ENCODE measurements at regions not wholly inside any gene's neighbourhood (a gene's known extent, or its start where the extent isn't known, plus 50 kb on each side); places are given as distances from the start of the nearest gene placed in this dataset.

DNA sequence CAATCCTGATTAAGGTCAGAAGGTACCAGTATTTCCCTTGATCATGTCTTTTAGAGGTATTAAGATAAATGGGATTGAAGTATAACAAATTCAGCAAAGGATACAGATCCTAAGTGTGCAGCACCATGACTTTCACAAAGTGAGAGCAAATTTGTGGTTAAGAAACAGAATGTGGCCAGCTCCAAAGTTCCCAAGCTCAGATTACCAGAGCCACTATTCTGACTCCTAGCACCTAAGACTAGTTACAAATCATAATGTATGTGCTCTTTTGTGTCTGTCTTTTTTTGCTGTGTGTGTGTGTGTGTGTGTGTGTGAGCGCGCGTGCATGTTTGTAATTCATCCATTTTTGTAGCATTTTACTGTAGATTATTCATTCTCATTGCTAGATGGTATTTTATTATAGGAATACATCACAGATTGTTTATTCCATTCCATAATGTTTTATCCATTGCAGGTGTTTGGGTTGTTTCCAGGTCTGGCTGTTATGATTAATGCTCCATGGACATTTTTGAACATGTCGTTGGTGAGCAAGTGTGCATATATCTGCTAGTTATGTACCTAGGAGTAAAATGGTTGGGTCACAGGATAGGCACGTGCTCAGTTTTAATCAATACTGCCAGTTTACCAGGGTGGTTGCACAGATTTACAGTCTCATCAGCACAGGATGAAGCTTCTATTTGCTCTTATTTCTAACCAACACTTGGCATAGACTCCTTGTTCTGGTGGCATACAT is 314.0 kb upstream of the JAG1 start:
- TF ChIP-seq POLR2AphosphoS5 (IDR thresholded peaks at IDR 0.05; ENCODE audit: low read depth, low read length) = no peak
- no peak for TF ChIP-seq TAF1 (IDR thresholded peaks at IDR 0.05; ENCODE audit: borderline replicate concordance, insufficient read depth, low read length)
- TF ChIP-seq FOXP2 (optimal IDR thresholded peaks at IDR 0.05; ENCODE audit: borderline replicate concordance, extremely low read depth, extremely low read length, insufficient read depth) = no peak
- no peak for TF ChIP-seq SIN3A (IDR thresholded peaks at IDR 0.05; ENCODE audit: borderline replicate concordance, insufficient read depth, low read length)
- TF ChIP-seq, protein P1, sequence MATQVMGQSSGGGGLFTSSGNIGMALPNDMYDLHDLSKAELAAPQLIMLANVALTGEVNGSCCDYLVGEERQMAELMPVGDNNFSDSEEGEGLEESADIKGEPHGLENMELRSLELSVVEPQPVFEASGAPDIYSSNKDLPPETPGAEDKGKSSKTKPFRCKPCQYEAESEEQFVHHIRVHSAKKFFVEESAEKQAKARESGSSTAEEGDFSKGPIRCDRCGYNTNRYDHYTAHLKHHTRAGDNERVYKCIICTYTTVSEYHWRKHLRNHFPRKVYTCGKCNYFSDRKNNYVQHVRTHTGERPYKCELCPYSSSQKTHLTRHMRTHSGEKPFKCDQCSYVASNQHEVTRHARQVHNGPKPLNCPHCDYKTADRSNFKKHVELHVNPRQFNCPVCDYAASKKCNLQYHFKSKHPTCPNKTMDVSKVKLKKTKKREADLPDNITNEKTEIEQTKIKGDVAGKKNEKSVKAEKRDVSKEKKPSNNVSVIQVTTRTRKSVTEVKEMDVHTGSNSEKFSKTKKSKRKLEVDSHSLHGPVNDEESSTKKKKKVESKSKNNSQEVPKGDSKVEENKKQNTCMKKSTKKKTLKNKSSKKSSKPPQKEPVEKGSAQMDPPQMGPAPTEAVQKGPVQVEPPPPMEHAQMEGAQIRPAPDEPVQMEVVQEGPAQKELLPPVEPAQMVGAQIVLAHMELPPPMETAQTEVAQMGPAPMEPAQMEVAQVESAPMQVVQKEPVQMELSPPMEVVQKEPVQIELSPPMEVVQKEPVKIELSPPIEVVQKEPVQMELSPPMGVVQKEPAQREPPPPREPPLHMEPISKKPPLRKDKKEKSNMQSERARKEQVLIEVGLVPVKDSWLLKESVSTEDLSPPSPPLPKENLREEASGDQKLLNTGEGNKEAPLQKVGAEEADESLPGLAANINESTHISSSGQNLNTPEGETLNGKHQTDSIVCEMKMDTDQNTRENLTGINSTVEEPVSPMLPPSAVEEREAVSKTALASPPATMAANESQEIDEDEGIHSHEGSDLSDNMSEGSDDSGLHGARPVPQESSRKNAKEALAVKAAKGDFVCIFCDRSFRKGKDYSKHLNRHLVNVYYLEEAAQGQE (IDR thresholded peaks at IDR 0.05; ENCODE audit: insufficient read depth in 1 of 2, low read depth in 2 of 2, low read length in 2 of 2) = no peak

DNA sequence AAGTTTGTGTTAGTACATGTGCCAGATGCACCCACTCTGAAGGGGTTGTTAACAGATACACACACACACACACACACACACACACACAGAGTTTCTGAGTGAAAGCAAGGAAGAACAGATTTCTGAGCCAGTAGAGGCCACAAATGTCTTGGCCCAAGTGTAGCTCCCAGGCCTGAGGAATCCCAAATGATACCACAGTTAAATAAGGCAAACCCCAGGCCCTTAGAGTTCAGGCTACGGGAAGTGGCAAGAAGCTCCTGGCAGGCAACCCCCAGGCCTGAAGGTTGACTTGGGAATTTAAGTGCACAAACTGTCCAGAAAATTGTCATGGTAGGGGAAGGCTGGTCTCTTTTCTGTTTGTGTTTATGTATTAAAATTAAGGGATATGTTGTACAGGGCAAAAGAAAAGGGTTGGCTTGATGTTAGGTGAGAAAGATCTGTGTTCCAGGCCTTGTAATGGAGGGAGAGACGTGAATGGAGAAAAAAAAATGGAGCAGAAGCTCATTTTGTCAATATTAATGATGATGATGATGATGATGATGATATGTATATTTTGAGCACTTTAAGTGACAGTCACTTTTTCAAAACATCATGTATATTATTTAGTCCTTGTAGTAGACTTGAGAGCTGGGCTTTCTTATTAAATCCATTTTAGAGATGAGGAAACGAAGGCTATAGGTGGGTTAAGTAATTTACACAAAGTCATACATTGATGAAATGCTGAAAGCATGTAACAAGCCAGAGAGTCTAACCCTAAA is 317.0 kb upstream of the JAG1 start:
- no peak for TF ChIP-seq POLR2AphosphoS5 (IDR thresholded peaks at IDR 0.05; ENCODE audit: low read depth, low read length)
- TF ChIP-seq, protein P1 (IDR thresholded peaks at IDR 0.05; ENCODE audit: insufficient read depth in 1 of 2, low read depth in 2 of 2, low read length in 2 of 2) = no peak
- TF ChIP-seq SIN3A (IDR thresholded peaks at IDR 0.05; ENCODE audit: borderline replicate concordance, insufficient read depth, low read length) = no peak

DNA sequence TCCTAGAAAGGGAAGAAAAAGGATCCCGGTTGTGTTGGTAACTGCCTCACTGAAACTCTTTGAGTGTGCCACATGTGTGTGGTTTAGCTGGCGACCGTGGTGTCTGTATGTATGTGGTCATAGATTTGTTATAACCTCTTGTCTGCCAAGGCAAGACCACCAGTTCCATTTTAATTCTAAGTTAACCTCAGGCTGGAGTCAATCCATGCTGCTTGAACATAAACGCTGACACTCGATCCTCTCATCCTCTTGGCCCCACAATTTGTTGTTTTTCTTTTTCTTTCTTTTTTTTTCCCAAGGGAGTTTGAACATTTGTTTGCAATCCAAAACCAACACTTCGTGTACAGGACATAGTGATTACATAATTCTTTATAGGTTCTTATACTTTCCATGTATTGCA is 318.9 kb upstream of the JAG1 start:
- no peak for TF ChIP-seq TAF1 (IDR thresholded peaks at IDR 0.05; ENCODE audit: borderline replicate concordance, insufficient read depth, low read length)
- no peak for TF ChIP-seq POLR2AphosphoS5 (IDR thresholded peaks at IDR 0.05; ENCODE audit: low read depth, low read length)
- TF ChIP-seq, protein P1 (IDR thresholded peaks at IDR 0.05; ENCODE audit: insufficient read depth in 1 of 2, low read depth in 2 of 2, low read length in 2 of 2) = no peak
- no peak for TF ChIP-seq FOXP2 (optimal IDR thresholded peaks at IDR 0.05; ENCODE audit: borderline replicate concordance, extremely low read depth, extremely low read length, insufficient read depth)
- no peak for TF ChIP-seq SIN3A (IDR thresholded peaks at IDR 0.05; ENCODE audit: borderline replicate concordance, insufficient read depth, low read length)

DNA sequence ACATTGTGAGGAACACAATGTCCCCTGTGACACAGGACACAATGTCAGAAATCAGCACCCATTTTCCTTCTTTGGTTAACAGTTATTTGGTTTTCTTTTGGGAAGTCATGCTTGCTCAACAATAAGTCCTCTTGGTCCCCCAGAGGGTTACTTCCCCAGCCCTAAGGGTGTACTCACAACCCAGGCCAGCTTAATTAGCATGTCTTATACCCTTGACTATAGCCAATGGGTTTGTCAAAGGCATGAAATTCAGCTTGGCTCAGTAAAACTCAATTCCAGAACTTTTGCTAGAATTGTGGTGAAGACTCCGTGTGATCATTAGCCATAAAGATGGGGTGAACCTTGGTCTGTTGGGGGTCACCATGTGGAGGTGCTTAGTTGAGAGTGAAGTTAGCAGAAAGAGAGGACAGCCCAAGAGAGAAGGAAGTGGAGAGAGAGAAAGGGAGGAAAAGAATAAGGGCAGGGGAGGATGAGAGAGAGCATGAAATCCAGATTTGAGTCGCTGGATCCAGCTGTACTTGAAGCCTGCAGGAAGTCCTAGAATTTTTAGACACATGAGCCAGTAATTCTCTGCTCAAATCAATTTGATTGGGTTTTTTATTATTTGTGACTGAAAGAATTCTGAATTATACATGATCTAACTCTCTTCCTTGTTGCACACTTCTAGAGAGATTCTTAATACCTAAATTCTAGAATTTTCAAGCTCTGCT is 321.3 kb upstream of the JAG1 start:
- TF ChIP-seq SIN3A (IDR thresholded peaks at IDR 0.05; ENCODE audit: borderline replicate concordance, insufficient read depth, low read length) (no peak), POLR2AphosphoS5 (IDR thresholded peaks at IDR 0.05; ENCODE audit: low read depth, low read length) (no peak), FOXP2 (optimal IDR thresholded peaks at IDR 0.05; ENCODE audit: borderline replicate concordance, extremely low read depth, extremely low read length, insufficient read depth) (no peak), TAF1 (IDR thresholded peaks at IDR 0.05; ENCODE audit: borderline replicate concordance, insufficient read depth, low read length) (no peak)
- TF ChIP-seq, protein P1 (IDR thresholded peaks at IDR 0.05; ENCODE audit: insufficient read depth in 1 of 2, low read depth in 2 of 2, low read length in 2 of 2) = no peak
